OCI-LY1 (cell line): ENCODE measurements at regions not wholly inside any gene's neighbourhood (a gene's known extent, or its start where the extent isn't known, plus 50 kb on each side); places are given as distances from the start of the nearest gene placed in this dataset.

ENCODE experiments used
- H2AFZ ChIP-seq: fragments of 200-600 bp; sonication (generic), shearing (Covaris generic); 2 replicates; pipeline ENCODE4 v1.6.0; 2014; ENCODE audit warnings: antibody characterized with exemption, mild to moderate bottlenecking, low read length
- H3F3A ChIP-seq: fragments of 200-600 bp; sonication (generic), shearing (Covaris generic); 2 replicates; pipeline ENCODE4 v1.6.0; 2014; ENCODE audit warnings: mild to moderate bottlenecking, antibody characterized with exemption, low read length, moderate library complexity; ENCODE audit not compliant: insufficient read depth
- H3K27ac ChIP-seq: fragments of 200-600 bp; sonication (generic); 2 replicates; pipeline ENCODE4 v1.5.1; 2014; ENCODE audit warnings: low read length, mixed run types, mild to moderate bottlenecking, low read depth; ENCODE audit not compliant: poor library complexity, severe bottlenecking
- H3K27me3 ChIP-seq: fragments of 200-600 bp; sonication (generic); 2 replicates; pipeline ENCODE4 v1.6.0; 2014; ENCODE audit warnings: antibody characterized with exemption, mild to moderate bottlenecking, low read length, moderate library complexity; ENCODE audit not compliant: insufficient read depth
- H3K36me3 ChIP-seq: fragments of 200-600 bp; sonication (generic); 2 replicates; pipeline ENCODE4 v1.6.1; 2014; ENCODE audit warnings: mild to moderate bottlenecking, antibody characterized with exemption, low read length, moderate library complexity, mixed read lengths; ENCODE audit not compliant: insufficient read depth
- H3K4me1 ChIP-seq: fragments of 200-600 bp; sonication (generic); 2 replicates; pipeline ENCODE4 v1.5.1; 2014; ENCODE audit warnings: mild to moderate bottlenecking, low read length, moderate library complexity; ENCODE audit not compliant: insufficient read depth, severe bottlenecking
- H3K4me2 ChIP-seq: fragments of 200-600 bp; sonication (generic), shearing (Covaris generic); 2 replicates; pipeline ENCODE4 v1.6.1; 2014; ENCODE audit warnings: low read length
- H3K4me3 ChIP-seq: fragments of 200-600 bp; sonication (generic); 2 replicates; pipeline ENCODE4 v1.5.1; 2014; ENCODE audit warnings: low read length, low read depth, mild to moderate bottlenecking, mixed read lengths; ENCODE audit not compliant: poor library complexity, severe bottlenecking
- H3K79me2 ChIP-seq: fragments of 200-600 bp; shearing (Covaris generic); 2 replicates; pipeline ENCODE4 v1.6.1; 2016; ENCODE audit warnings: mixed run types, low read length, mixed read lengths; ENCODE audit not compliant: insufficient read depth
- H3K9ac ChIP-seq: fragments of 200-600 bp; sonication (generic), shearing (Covaris generic); 2 replicates; pipeline ENCODE4 v1.6.1; 2014; ENCODE audit warnings: mild to moderate bottlenecking, low read length, mixed read lengths
- H3K9me2 ChIP-seq: fragments of 200-600 bp; sonication (generic), shearing (Covaris generic); 2 replicates; pipeline ENCODE4 v1.6.1; 2014; ENCODE audit warnings: low read depth, mild to moderate bottlenecking, low read length, mixed read lengths
- H3K9me3 ChIP-seq: fragments of 200-600 bp; shearing (Covaris generic); 2 replicates; pipeline ENCODE4 v1.6.1; 2014; ENCODE audit warnings: low read length, mixed read lengths
- H4K20me1 ChIP-seq: fragments of 200-600 bp; sonication (generic), shearing (Covaris generic); 2 replicates; pipeline ENCODE4 v1.6.0; 2016; ENCODE audit warnings: mild to moderate bottlenecking, low read length; ENCODE audit not compliant: insufficient read depth
- EZH2 ChIP-seq: fragments of 200-600 bp; sonication (generic), shearing (Covaris generic); IDR thresholded peaks from 2 replicates; pipeline ENCODE4 v1.8.0; 2017; ENCODE audit warnings: borderline replicate concordance, mixed run types, mild to moderate bottlenecking, antibody characterized with exemption, low read length, moderate library complexity, mixed read lengths
- TF ChIP-seq, protein P1 (sequence below): fragments of 200-600 bp; sonication (generic), shearing (Covaris generic); IDR thresholded peaks from 2 replicates; pipeline ENCODE4 v1.5.1; 2017; ENCODE audit warnings: mild to moderate bottlenecking, antibody characterized with exemption, low read length, moderate library complexity, mixed read lengths

DNA sequence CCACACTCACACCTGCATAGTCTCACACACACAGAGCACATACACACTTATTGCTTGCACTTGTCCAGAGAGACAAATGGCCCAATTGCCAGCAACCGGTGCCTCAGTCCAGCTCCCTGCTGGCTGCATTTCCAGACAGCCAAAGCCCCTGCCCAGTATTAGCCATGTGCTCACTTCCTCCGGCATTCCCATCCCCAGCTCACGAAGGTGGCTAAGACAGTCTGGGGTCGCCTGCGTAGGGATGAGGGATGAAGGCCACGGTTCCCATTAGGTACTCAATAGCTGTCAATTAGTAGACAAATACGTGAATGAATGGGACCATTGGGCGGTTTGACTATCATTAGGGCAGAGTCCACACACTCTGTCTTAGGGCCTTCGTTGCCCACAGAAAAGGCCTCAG lies 146.8 kb upstream of the EGLN3 start:
- Histone ChIP-seq H4K20me1 (no peaks in the 10 kb centered on the region), H3K27ac (no peak overlapping the region), H3F3A (no peaks in the 10 kb centered on the region), H3K36me3 (no peaks in the 10 kb centered on the region), H2AFZ (no peak overlapping the region), H3K79me2 (no peaks in the 10 kb centered on the region), H3K9me3 (no peaks in the 10 kb centered on the region), H3K9ac (no peak overlapping the region), H3K4me1 (no peaks in the 10 kb centered on the region), H3K27me3 (no peaks in the 10 kb centered on the region), H3K4me3 (no peak overlapping the region), H3K4me2 (no peak overlapping the region), H3K9me2 (no peaks in the 10 kb centered on the region)
- TF ChIP-seq, protein P1, sequence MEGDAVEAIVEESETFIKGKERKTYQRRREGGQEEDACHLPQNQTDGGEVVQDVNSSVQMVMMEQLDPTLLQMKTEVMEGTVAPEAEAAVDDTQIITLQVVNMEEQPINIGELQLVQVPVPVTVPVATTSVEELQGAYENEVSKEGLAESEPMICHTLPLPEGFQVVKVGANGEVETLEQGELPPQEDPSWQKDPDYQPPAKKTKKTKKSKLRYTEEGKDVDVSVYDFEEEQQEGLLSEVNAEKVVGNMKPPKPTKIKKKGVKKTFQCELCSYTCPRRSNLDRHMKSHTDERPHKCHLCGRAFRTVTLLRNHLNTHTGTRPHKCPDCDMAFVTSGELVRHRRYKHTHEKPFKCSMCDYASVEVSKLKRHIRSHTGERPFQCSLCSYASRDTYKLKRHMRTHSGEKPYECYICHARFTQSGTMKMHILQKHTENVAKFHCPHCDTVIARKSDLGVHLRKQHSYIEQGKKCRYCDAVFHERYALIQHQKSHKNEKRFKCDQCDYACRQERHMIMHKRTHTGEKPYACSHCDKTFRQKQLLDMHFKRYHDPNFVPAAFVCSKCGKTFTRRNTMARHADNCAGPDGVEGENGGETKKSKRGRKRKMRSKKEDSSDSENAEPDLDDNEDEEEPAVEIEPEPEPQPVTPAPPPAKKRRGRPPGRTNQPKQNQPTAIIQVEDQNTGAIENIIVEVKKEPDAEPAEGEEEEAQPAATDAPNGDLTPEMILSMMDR, result no peak
- TF ChIP-seq EZH2, result no peak

DNA sequence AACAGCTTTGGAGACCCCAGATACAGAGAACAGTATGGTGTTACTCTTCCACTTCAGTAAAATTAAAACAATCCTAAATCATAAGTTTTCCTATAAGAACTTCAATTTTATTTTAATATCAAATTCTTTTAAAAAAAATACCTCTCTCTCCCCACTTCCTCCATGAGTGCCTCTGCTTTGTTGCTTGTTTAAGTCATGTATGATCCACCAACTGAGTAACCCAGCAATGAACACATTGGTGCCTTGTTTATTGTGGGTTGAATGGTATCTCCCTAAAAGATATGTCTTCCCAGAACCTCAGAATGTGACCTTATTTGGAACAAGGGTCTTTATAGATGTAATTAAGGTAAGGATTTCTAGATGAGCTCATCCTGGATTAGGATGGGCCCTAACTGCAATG lies 143.5 kb upstream of the EGLN3 start:
- Histone ChIP-seq H3K9me2 (no peaks in the 10 kb centered on the region), H4K20me1 (no peaks in the 10 kb centered on the region), H3K79me2 (no peaks in the 10 kb centered on the region), H3K9ac (no peak overlapping the region), H3F3A (no peaks in the 10 kb centered on the region), H3K27ac (no peak overlapping the region), H3K27me3 (no peaks in the 10 kb centered on the region), H3K9me3 (no peaks in the 10 kb centered on the region), H3K4me1 (no peaks in the 10 kb centered on the region), H3K4me2 (no peak overlapping the region), H2AFZ (no peak overlapping the region), H3K4me3 (no peak overlapping the region), H3K36me3 (no peaks in the 10 kb centered on the region)
- no peak for TF ChIP-seq EZH2
- TF ChIP-seq, protein P1, result no peak

DNA sequence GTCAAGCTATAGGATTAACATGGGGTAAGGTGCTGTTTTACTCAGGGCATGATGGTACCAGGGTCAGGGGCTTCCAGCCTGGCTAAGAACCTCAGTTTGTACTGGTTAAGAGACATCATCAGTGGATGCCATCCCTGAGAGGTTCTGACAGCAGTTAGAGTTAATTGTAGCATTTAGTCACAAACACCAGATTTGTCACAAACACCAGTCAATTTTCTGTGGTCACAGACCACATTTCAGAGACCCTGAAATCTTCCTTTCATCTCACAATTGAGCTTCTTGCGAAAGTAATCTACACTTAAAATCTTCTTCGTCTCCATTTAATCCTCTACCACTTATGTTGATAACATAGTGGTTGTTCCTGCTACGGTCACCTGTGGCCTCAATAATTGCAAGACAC lies 143.0 kb upstream of the EGLN3 start:
- no peak overlapping the region for H3K27ac ChIP-seq
- H2AFZ ChIP-seq, result no peak overlapping the region
- H3K9me2 ChIP-seq, result no peaks in the 10 kb centered on the region
- TF ChIP-seq EZH2, result no peak
- TF ChIP-seq, protein P1, result no peak
- H3K9ac ChIP-seq, result no peak overlapping the region
- no peaks in the 10 kb centered on the region for H3K9me3 ChIP-seq
- no peaks in the 10 kb centered on the region for H4K20me1 ChIP-seq
- H3F3A ChIP-seq, result no peaks in the 10 kb centered on the region
- H3K4me3 ChIP-seq, result no peak overlapping the region
- no peaks in the 10 kb centered on the region for H3K79me2 ChIP-seq
- no peaks in the 10 kb centered on the region for H3K27me3 ChIP-seq
- no peaks in the 10 kb centered on the region for H3K36me3 ChIP-seq
- no peak overlapping the region for H3K4me2 ChIP-seq
- H3K4me1 ChIP-seq, result no peaks in the 10 kb centered on the region
